H1 (cell line): ENCODE measurements at regions not wholly inside any gene's neighbourhood (a gene's known extent, or its start where the extent isn't known, plus 50 kb on each side); places are given as distances from the start of the nearest gene placed in this dataset.
A peak's percentile ranks its signal among the peaks of the same experiment; 100 is the strongest.

Experiments used
- CTCF ChIA-PET: fragments of 300-600 bp; sonication (Branson Sonifier 250); formaldehyde crosslinking; loops from one replicate; lab custom pipeline; 2021; ENCODE audit not compliant: partially characterized antibody; lab: Charles Lee
- POLR2A ChIA-PET: fragments of 300-600 bp; sonication (Branson Sonifier 250); formaldehyde crosslinking; loops from one replicate; lab custom pipeline; 2021; ENCODE audit warnings: inconsistent platforms; ENCODE audit not compliant: partially characterized antibody; lab: Charles Lee
- DNase-seq, 2 experiments: peaks; one replicate each; pipeline versions ENCODE4 v3.0.0 to v3.0.0-alpha.2; 2010 to 2022; ENCODE audit warnings: low spot score in 2 of 2, low read depth in 1 of 2, mixed read lengths in 1 of 2
- FAIRE-seq: peaks from 2 replicates; lab custom pipeline; 2011; peaks lifted over from hg19 to GRCh38; lab: Jason Lieb, UNC
- H2AFZ ChIP-seq: 2 replicates; pipeline ENCODE4 v1.8.1; 2012; ENCODE audit warnings: low read length, inconsistent platforms
- H2AK5ac ChIP-seq: 2 replicates; pipeline ENCODE4 v1.6.1; 2013; ENCODE audit warnings: low read depth, low read length
- H2BK120ac ChIP-seq: replicated peaks from 2 replicates; pipeline ENCODE3; 2013; ENCODE audit warnings: low read depth, low read length, inconsistent platforms
- H2BK12ac ChIP-seq: 2 replicates; pipeline ENCODE4 v1.6.1; 2013; ENCODE audit warnings: low read depth, low read length
- H2BK15ac ChIP-seq: 2 replicates; pipeline ENCODE4 v1.6.1; 2013; ENCODE audit warnings: low read length
- H2BK20ac ChIP-seq: 2 replicates; pipeline ENCODE4 v1.6.1; 2013; ENCODE audit warnings: low read length
- H2BK5ac ChIP-seq: 2 replicates; pipeline ENCODE4 v1.6.1; 2013; ENCODE audit warnings: low read depth, low read length
- H3K14ac ChIP-seq: 2 replicates; pipeline ENCODE4 v1.6.1; 2013; ENCODE audit warnings: inconsistent platforms; ENCODE audit not compliant: insufficient read length
- H3K18ac ChIP-seq: 2 replicates; pipeline ENCODE4 v1.6.1; 2013; ENCODE audit warnings: low read length; ENCODE audit errors: extremely low read depth
- H3K23ac ChIP-seq: 2 replicates; pipeline ENCODE4 v1.6.1; 2013; ENCODE audit warnings: inconsistent platforms; ENCODE audit not compliant: insufficient read length
- H3K23me2 ChIP-seq: 2 replicates; pipeline ENCODE4 v1.6.1; 2013; ENCODE audit warnings: low read depth, low read length
- H3K27ac ChIP-seq: 2 replicates; pipeline ENCODE4 v1.6.1; 2011; ENCODE audit warnings: low read depth, low read length, inconsistent platforms
- H3K27me3 ChIP-seq, 4 experiments: replicated peaks in 1 of 4; 1 replicate in 1 of 4; 2 replicates in 3 of 4; pipeline versions ENCODE4 v1.6.1 to v1.8.1; 2011 to 2013; ENCODE audit warnings: low read length in 3 of 4, mild to moderate bottlenecking in 3 of 4, inconsistent platforms in 2 of 4, mixed read lengths in 2 of 4, moderate library complexity in 1 of 4; ENCODE audit not compliant: control insufficient read depth in 3 of 4, insufficient read depth in 3 of 4; ENCODE audit errors: extremely low read depth in 1 of 4
- H3K36me3 ChIP-seq, 4 experiments: 2 replicates each; pipeline versions ENCODE4 v1.6.1 to v1.8.1; 2011 to 2013; ENCODE audit warnings: mild to moderate bottlenecking in 4 of 4, low read length in 3 of 4, moderate library complexity in 2 of 4, control low read depth in 1 of 4, inconsistent platforms in 1 of 4; ENCODE audit not compliant: insufficient read depth in 4 of 4, control insufficient read depth in 2 of 4
- H3K4ac ChIP-seq: replicated peaks from 2 replicates; pipeline ENCODE3; 2013; ENCODE audit warnings: low read length, low read depth, mixed read lengths, inconsistent platforms; ENCODE audit not compliant: insufficient read length
- H3K4me1 ChIP-seq, 4 experiments: replicated peaks in 1 of 4; 1 replicate in 1 of 4; 2 replicates in 3 of 4; pipeline versions ENCODE4 v1.6.1 to v1.8.1; 2011 to 2013; ENCODE audit warnings: low read length in 3 of 4, inconsistent platforms in 2 of 4, mixed read lengths in 1 of 4; ENCODE audit not compliant: insufficient read depth in 4 of 4, control insufficient read depth in 3 of 4
- H3K4me2 ChIP-seq, 2 experiments: 2 replicates each; pipeline versions ENCODE4 v1.6.1 to v1.8.1; 2011 to 2013; ENCODE audit warnings: low read depth in 2 of 2, low read length in 2 of 2, control low read depth in 1 of 2, inconsistent platforms in 1 of 2, mild to moderate bottlenecking in 1 of 2; ENCODE audit not compliant: insufficient read depth in 1 of 2
- H3K4me3 ChIP-seq, 4 experiments: fragments of 200-600, 300-600 bp in 1 of 4; sonication (generic), shearing (Covaris generic), sonication (Bioruptor Twin) in 1 of 4; 2 replicates each; pipeline versions ENCODE4 v1.5.1 to v1.8.1; 2011 to 2016; ENCODE audit warnings: low read length in 4 of 4, low read depth in 3 of 4, control low read depth in 2 of 4, inconsistent platforms in 2 of 4, mild to moderate bottlenecking in 2 of 4, mixed read lengths in 1 of 4, moderate library complexity in 1 of 4; ENCODE audit not compliant: insufficient read depth in 2 of 4; ENCODE audit errors: extremely low read depth in 1 of 4
- H3K56ac ChIP-seq: replicated peaks from 2 replicates; pipeline ENCODE3; 2013; ENCODE audit warnings: low read depth, mild to moderate bottlenecking, mixed read lengths, low read length, inconsistent platforms; ENCODE audit not compliant: insufficient read length
- H3K79me1 ChIP-seq: 2 replicates; pipeline ENCODE4 v1.6.1; 2013; ENCODE audit warnings: low read depth, low read length, control low read depth
- H3K79me2 ChIP-seq, 2 experiments: 2 replicates each; pipeline versions ENCODE4 v1.6.1 to v1.8.1; 2012 to 2013; ENCODE audit warnings: low read length in 2 of 2, mild to moderate bottlenecking in 2 of 2, inconsistent platforms in 1 of 2; ENCODE audit not compliant: insufficient read depth in 2 of 2, control insufficient read depth in 1 of 2
- H3K9ac ChIP-seq, 4 experiments: replicated peaks in 1 of 4; 1 replicate in 1 of 4; 2 replicates in 3 of 4; pipeline versions ENCODE4 v1.6.1 to v1.8.1; 2011 to 2013; ENCODE audit warnings: low read depth in 3 of 4, low read length in 3 of 4, control low read depth in 2 of 4, mild to moderate bottlenecking in 2 of 4, moderate library complexity in 2 of 4, inconsistent platforms in 1 of 4; ENCODE audit errors: extremely low read depth in 1 of 4
- H3K9me3 ChIP-seq, 2 experiments: 2 replicates each; pipeline versions ENCODE4 v1.6.1 to v1.8.1; 2012 to 2013; ENCODE audit warnings: mild to moderate bottlenecking in 2 of 2, moderate library complexity in 2 of 2, control low read depth in 1 of 2, inconsistent platforms in 1 of 2, low read depth in 1 of 2, low read length in 1 of 2, mixed read lengths in 1 of 2; ENCODE audit not compliant: insufficient read depth in 2 of 2
- H4K20me1 ChIP-seq, 2 experiments: replicated peaks in 1 of 2; 2 replicates each; pipeline versions ENCODE3 to v1.8.1; 2011 to 2013; ENCODE audit warnings: inconsistent platforms in 2 of 2, low read length in 2 of 2, mild to moderate bottlenecking in 1 of 2; ENCODE audit not compliant: insufficient read depth in 2 of 2, control insufficient read depth in 1 of 2
- H4K5ac ChIP-seq: 2 replicates; pipeline ENCODE4 v1.6.1; 2013; ENCODE audit warnings: low read length, low read depth, mixed read lengths, inconsistent platforms; ENCODE audit not compliant: insufficient read length
- H4K8ac ChIP-seq: 2 replicates; pipeline ENCODE4 v1.8.0; 2013; ENCODE audit warnings: mild to moderate bottlenecking, moderate library complexity, low read length, inconsistent platforms; ENCODE audit not compliant: insufficient read depth; ENCODE audit errors: extremely low read depth
- H4K91ac ChIP-seq: replicated peaks from 2 replicates; pipeline ENCODE3; 2013; ENCODE audit warnings: low read length, mixed read lengths, inconsistent platforms; ENCODE audit not compliant: insufficient read length
- ATF2 ChIP-seq: IDR thresholded peaks from 2 replicates; pipeline ENCODE4 v1.6.1; 2012; ENCODE audit warnings: low read length, inconsistent platforms
- BCL11A ChIP-seq, 2 experiments: IDR thresholded peaks; one replicate each; pipeline ENCODE4 v1.6.1; 2011; ENCODE audit warnings: low read depth in 2 of 2, low read length in 2 of 2, mild to moderate bottlenecking in 2 of 2
- EZH2 ChIP-seq: fragments of 200-600 bp; sonication (generic); IDR thresholded peaks from 2 replicates; pipeline ENCODE4 v1.7.1; 2012; ENCODE audit warnings: low read depth, mild to moderate bottlenecking, moderate library complexity, low read length, inconsistent platforms; ENCODE audit not compliant: severe bottlenecking
- KDM1A ChIP-seq: fragments of 200-600, 300-600 bp; sonication (generic); IDR thresholded peaks from 2 replicates; pipeline ENCODE4 v1.7.1; 2016; ENCODE audit warnings: mild to moderate bottlenecking, low read length, borderline replicate concordance
- NANOG ChIP-seq: IDR thresholded peaks from 2 replicates; pipeline ENCODE4 v1.6.1; 2011; ENCODE audit warnings: low read length, low read depth, mild to moderate bottlenecking, inconsistent platforms; ENCODE audit not compliant: insufficient read depth, poor library complexity, severe bottlenecking
- NRF1 ChIP-seq: IDR thresholded peaks from 2 replicates; pipeline ENCODE4 v1.6.1; 2011; ENCODE audit warnings: mild to moderate bottlenecking, low read depth, low read length, improper control_type of control experiment
- POU5F1 ChIP-seq: IDR thresholded peaks from 2 replicates; pipeline ENCODE4 v1.6.1; 2011; ENCODE audit warnings: low read depth, mild to moderate bottlenecking, low read length, moderate library complexity
- SAP30 ChIP-seq: fragments of 300-600 bp; sonication (generic); IDR thresholded peaks from 2 replicates; pipeline ENCODE4 v1.7.1; 2012; ENCODE audit warnings: low read length, moderate library complexity, mild to moderate bottlenecking, inconsistent platforms; ENCODE audit not compliant: insufficient read depth, insufficient replicate concordance
- SP1 ChIP-seq: IDR thresholded peaks from 2 replicates; pipeline ENCODE4 v1.6.1; 2011; ENCODE audit warnings: low read depth, low read length
- YY1 ChIP-seq: IDR thresholded peaks from 2 replicates; pipeline ENCODE4 v1.6.1; 2011; ENCODE audit warnings: low read depth, mild to moderate bottlenecking, low read length
- WGBS, 2 experiments: shearing (Covaris generic) in 1 of 2; methylation state at CpG; one replicate each; pipeline versions ENCODE4 v1.1.6 to v1.1.7; 2013 to 2015; ENCODE audit warnings: low lambda C conversion rate in 2 of 2, mixed read lengths in 2 of 2, inconsistent platforms in 1 of 2, low coverage in 1 of 2, missing lambda C conversion rate in 1 of 2; ENCODE audit not compliant: insufficient replicate concordance in 2 of 2, insufficient coverage in 1 of 2, insufficient read length in 1 of 2; ENCODE audit errors: extremely low coverage in 1 of 2, missing lambda C conversion rate in 1 of 2; 5-methylcytosine and 5-hydroxymethylcytosine counted together

DNA sequence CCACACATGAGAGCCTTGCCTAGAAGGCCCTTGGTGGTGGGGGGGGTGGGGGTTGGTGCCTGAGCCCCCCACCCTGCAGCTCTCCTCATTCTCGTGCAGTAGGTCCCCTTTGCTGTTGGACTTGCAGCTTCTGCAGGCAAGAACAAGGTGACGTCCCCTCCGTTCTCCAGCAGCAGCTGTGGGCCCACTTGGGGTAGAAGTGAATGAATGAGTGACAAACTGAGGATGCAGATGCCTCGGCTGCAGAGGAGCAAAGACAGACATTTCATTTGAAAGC, 88.6 kb upstream of the CTDP1 start:
- no peak overlapping the region for H3K14ac ChIP-seq
- no peak overlapping the region for H3K23ac ChIP-seq
- H3K79me2 ChIP-seq = no peaks in the 10 kb centered on the region
- peaks cover 0 to 15% (median 8%) of the 10 kb centered on the region in 4 experiments; a peak in 6 of 7 replicates for H3K4me1 ChIP-seq
- CTCF ChIA-PET = interaction anchor here (0.7 kb wide), 1 partner anchor 119 kb away, joined by 3 read pairs; no protein-coding TSS in a partner anchor
- WGBS, 2 experiments = 86% methylated on average over 4 of the region's 4 CpGs; no CpG with 5 or more reads in 1 of the 2 experiments
- H2BK20ac ChIP-seq = no peak overlapping the region
- H2AFZ ChIP-seq = no peak overlapping the region
- peak overlapping the region; percentile 52 for H4K91ac ChIP-seq
- POLR2A ChIA-PET = no interaction called here
- H3K4me3 ChIP-seq = no peak overlapping the region
- no peak overlapping the region for H3K56ac ChIP-seq
- no peak overlapping the region for H3K9ac ChIP-seq
- H2BK15ac ChIP-seq = no peak overlapping the region
- H3K79me1 ChIP-seq = no peaks in the 10 kb centered on the region
- H3K23me2 ChIP-seq = no peaks in the 10 kb centered on the region
- H2BK120ac ChIP-seq = no peak overlapping the region
- peak overlapping the region; percentile 40; the same call in 1 of the 2 replicates for H2AK5ac ChIP-seq
- no peak overlapping the region for H4K8ac ChIP-seq
- H2BK5ac ChIP-seq = no peak overlapping the region
- H2BK12ac ChIP-seq = peak overlapping the region; percentile 9; the same call in 1 of the 2 replicates
- H3K4me2 ChIP-seq = no peak overlapping the region
- no peak overlapping the region for H4K5ac ChIP-seq
- no peaks in the 10 kb centered on the region for H3K36me3 ChIP-seq
- peaks cover 0 to 7% (median 0%) of the 10 kb centered on the region in 4 experiments; a peak in 1 of 7 replicates for H3K27me3 ChIP-seq
- no peak overlapping the region for H3K27ac ChIP-seq
- no peak for FAIRE-seq
- no peak for DNase-seq
- peak overlapping the region; percentile 32; the same call in 1 of the 2 replicates for H3K18ac ChIP-seq
- no peaks in the 10 kb centered on the region for H3K9me3 ChIP-seq
- no peak overlapping the region for H3K4ac ChIP-seq
- H4K20me1 ChIP-seq = no peaks in the 10 kb centered on the region
- TF ChIP-seq NANOG (no peak), YY1 (no peak), BCL11A (IDR thresholded peaks at IDR 0.05; ENCODE audit: low read depth in 2 of 2, low read length in 2 of 2) (no peak), SAP30 (no peak), KDM1A (no peak), POU5F1 (no peak), ATF2 (no peak), NRF1 (no peak), EZH2 (no peak), SP1 (no peak)
